ENCODE measurements at regions not wholly inside any gene's neighbourhood (a gene's known extent, or its start where the extent isn't known, plus 50 kb on each side); places are given as distances from the start of the nearest gene placed in this dataset.

GRCh38 chr16:50434872-50435478 lies 66.2 kb upstream of the BRD7 start:
- DNase-seq (ENCODE audit: low spot score) (no peak), ATAC-seq (no peak)
- H3K9me2 ChIP-seq (ENCODE audit: insufficient read depth), result peaks cover 3% of the 10 kb centered on the region; the same call in 1 of the 2 replicates
- H3K27me3 Mint-ChIP-seq (ENCODE audit: insufficient read depth, low read depth, poor library complexity), result peaks cover 11% of the 10 kb centered on the region
- H3F3A ChIP-seq (replicated peaks; ENCODE audit: low read depth), result no peaks in the 10 kb centered on the region
- peaks cover 15% of the 10 kb centered on the region for H3K36me3 Mint-ChIP-seq (ENCODE audit: low read depth)
- peaks cover 23% of the 10 kb centered on the region for H3K9me3 Mint-ChIP-seq
- H3K4me1 ChIP-seq (ENCODE audit: insufficient read depth), result peaks cover 8% of the 10 kb centered on the region; the same call in 1 of the 2 replicates
- H2AFZ ChIP-seq, result no peak overlapping the region
- H3K27me3 ChIP-seq (ENCODE audit: insufficient read depth), result no peaks in the 10 kb centered on the region
- no peaks in the 10 kb centered on the region; the same call in 1 of the 3 replicates for H3K4me1 Mint-ChIP-seq
- no peak overlapping the region for H3K4me2 ChIP-seq
- no peak overlapping the region for H3K4me3 ChIP-seq
- 0 out of 2 replicates have a peak, but pooled peaks cover 6% of the 10 kb centered on the region for H3K36me3 ChIP-seq (ENCODE audit: insufficient read depth)
- no peak for TF ChIP-seq CREB1 (CRISPR knock-in tag; IDR thresholded peaks at IDR 0.05; ENCODE audit: low read depth)
- no peak for TF ChIP-seq ZNF462 (CRISPR knock-in tag; IDR thresholded peaks at IDR 0.05)
- no peak for TF ChIP-seq ZNF331 (CRISPR knock-in tag; IDR thresholded peaks at IDR 0.05; ENCODE audit: low read depth)
- TF ChIP-seq CTCF (conservative IDR thresholded peaks at IDR 0.05; ENCODE audit: low read depth in 2 of 2), result no peak
- no peak for TF ChIP-seq STAT1 (IDR thresholded peaks at IDR 0.05; ENCODE audit: unreplicated experiment)
- TF ChIP-seq POLR2AphosphoS5 (IDR thresholded peaks at IDR 0.05; ENCODE audit: low read depth), result no peak
- TF ChIP-seq EZH2phosphoT487 (IDR thresholded peaks at IDR 0.05; ENCODE audit: unreplicated experiment), result no peak
- no peak for TF ChIP-seq JUNB (IDR thresholded peaks at IDR 0.05; ENCODE audit: unreplicated experiment)
- no peak for TF ChIP-seq REST (IDR thresholded peaks at IDR 0.05; ENCODE audit: unreplicated experiment)
- H4K20me1 ChIP-seq (replicated peaks; ENCODE audit: insufficient read depth), result no peaks in the 10 kb centered on the region
- no peaks in the 10 kb centered on the region for H3K79me2 ChIP-seq (replicated peaks; ENCODE audit: insufficient read depth)
- H3K27ac Mint-ChIP-seq, result no peak overlapping the region
- no peak overlapping the region for H3K4me3 Mint-ChIP-seq
- H3K27ac ChIP-seq (ENCODE audit: low read depth), result no peak overlapping the region

Data from GM23338 (cell line).